PFSK-1 (cell line): ENCODE measurements at regions not wholly inside any gene's neighbourhood (a gene's known extent, or its start where the extent isn't known, plus 50 kb on each side); places are given as distances from the start of the nearest gene placed in this dataset.

Source experiments
- REST ChIP-seq, 2 experiments: IDR thresholded peaks; 2 replicates each; pipeline versions ENCODE4 v1.6.1 to v1.8.0; 2011 to 2012; ENCODE audit warnings: low read depth in 2 of 2, low read length in 2 of 2, control low read depth in 1 of 2, inconsistent platforms in 1 of 2, mild to moderate bottlenecking in 1 of 2, moderate library complexity in 1 of 2; ENCODE audit not compliant: insufficient read depth in 1 of 2
- SIN3A ChIP-seq: IDR thresholded peaks from 2 replicates; pipeline ENCODE4 v1.6.1; 2012; ENCODE audit warnings: mild to moderate bottlenecking, low read length, moderate library complexity, borderline replicate concordance; ENCODE audit not compliant: insufficient read depth
- TAF1 ChIP-seq: IDR thresholded peaks from 2 replicates; pipeline ENCODE4 v1.6.1; 2012; ENCODE audit warnings: low read length, control low read depth, borderline replicate concordance; ENCODE audit not compliant: insufficient read depth

GRCh38 chr15:69892351-69892750, 205.4 kb downstream of the TLE3 start:
- TF ChIP-seq TAF1 (no peak), SIN3A (no peak), REST (IDR thresholded peaks at IDR 0.05; ENCODE audit: insufficient read depth in 1 of 2, low read depth in 2 of 2, low read length in 2 of 2) (no peak)
